GM23248 (cell line): ENCODE measurements at regions not wholly inside any gene's neighbourhood (a gene's known extent, or its start where the extent isn't known, plus 50 kb on each side); places are given as distances from the start of the nearest gene placed in this dataset.

Experiments
- DNase-seq: peaks from one replicate; pipeline ENCODE4 v3.0.0-alpha.2; 2015
- H2AFZ ChIP-seq: fragments of 200-600 bp; sonication (generic); 2 replicates; pipeline ENCODE4 v1.6.1; 2016; ENCODE audit warnings: antibody characterized with exemption
- H3F3A ChIP-seq: fragments of 200-600 bp; sonication (generic); 2 replicates; pipeline ENCODE4 v1.6.1; 2016; ENCODE audit warnings: mild to moderate bottlenecking, antibody characterized with exemption, mixed run types; ENCODE audit not compliant: insufficient read depth
- H3K27ac ChIP-seq: fragments of 200-600 bp; sonication (generic); 2 replicates; pipeline ENCODE4 v1.5.1; 2016; ENCODE audit warnings: mild to moderate bottlenecking
- H3K27me3 ChIP-seq: fragments of 200-600 bp; sonication (generic); replicated peaks from 2 replicates; pipeline ENCODE4 v1.6.1; 2016; ENCODE audit warnings: mild to moderate bottlenecking; ENCODE audit not compliant: insufficient read depth
- H3K36me3 ChIP-seq: fragments of 200-600 bp; sonication (generic); 2 replicates; pipeline ENCODE4 v1.6.1; 2016; ENCODE audit warnings: low read depth, mild to moderate bottlenecking
- H3K4me1 ChIP-seq: fragments of 200-600 bp; sonication (generic); 2 replicates; pipeline ENCODE4 v1.6.1; 2016; ENCODE audit warnings: mild to moderate bottlenecking; ENCODE audit not compliant: insufficient read depth
- H3K4me2 ChIP-seq: fragments of 200-600 bp; sonication (generic); one replicate; pipeline ENCODE4 v1.6.1; 2016; ENCODE audit warnings: mild to moderate bottlenecking; ENCODE audit not compliant: unreplicated experiment
- H3K4me3 ChIP-seq: fragments of 200-600 bp; sonication (generic); 2 replicates; pipeline ENCODE4 v1.5.1; 2016; ENCODE audit warnings: mild to moderate bottlenecking
- H3K79me2 ChIP-seq: fragments of 200-600 bp; sonication (generic); 2 replicates; pipeline ENCODE4 v1.6.1; 2016; ENCODE audit warnings: mild to moderate bottlenecking; ENCODE audit not compliant: insufficient read depth
- H3K9ac ChIP-seq: fragments of 200-600 bp; sonication (generic); 2 replicates; pipeline ENCODE4 v1.6.1; 2016; ENCODE audit warnings: mild to moderate bottlenecking
- H3K9me2 ChIP-seq: fragments of 200-600 bp; sonication (generic); 2 replicates; pipeline ENCODE4 v1.6.1; 2016; ENCODE audit warnings: mixed run types, mild to moderate bottlenecking, moderate library complexity; ENCODE audit not compliant: insufficient read depth
- H3K9me3 ChIP-seq: fragments of 200-600 bp; sonication (generic); one replicate; pipeline ENCODE4 v1.6.1; 2017; ENCODE audit warnings: low read depth
- H4K20me1 ChIP-seq: fragments of 200-600 bp; sonication (generic); 2 replicates; pipeline ENCODE4 v1.6.0; 2016; ENCODE audit not compliant: insufficient read depth
- EZH2 ChIP-seq: fragments of 200-600 bp; sonication (generic); IDR thresholded peaks from 2 replicates; pipeline ENCODE4 v1.6.1; 2018; ENCODE audit warnings: antibody characterized with exemption, mild to moderate bottlenecking; ENCODE audit not compliant: insufficient read depth, poor library complexity, severe bottlenecking
- EZH2phosphoT487 ChIP-seq: fragments of 200-600 bp; sonication (generic); IDR thresholded peaks from 2 replicates; pipeline ENCODE4 v1.6.1; 2018; ENCODE audit warnings: antibody characterized with exemption, moderate library complexity, mild to moderate bottlenecking, low read depth; ENCODE audit not compliant: insufficient read depth
- WGBS, 2 experiments: methylation state at CpG; one replicate each; pipeline ENCODE4 v1.1.6; 2015 to 2017; ENCODE audit warnings: low lambda C conversion rate in 2 of 2, low coverage in 1 of 2; ENCODE audit errors: missing lambda C conversion rate in 2 of 2; 5-methylcytosine and 5-hydroxymethylcytosine counted together
- in situ Hi-C: fragments of 300-500 bp; cut with MboI; formaldehyde crosslinking; loops from 2 replicates; pipeline ENCODE4 v1.15.0; 2020

DNA sequence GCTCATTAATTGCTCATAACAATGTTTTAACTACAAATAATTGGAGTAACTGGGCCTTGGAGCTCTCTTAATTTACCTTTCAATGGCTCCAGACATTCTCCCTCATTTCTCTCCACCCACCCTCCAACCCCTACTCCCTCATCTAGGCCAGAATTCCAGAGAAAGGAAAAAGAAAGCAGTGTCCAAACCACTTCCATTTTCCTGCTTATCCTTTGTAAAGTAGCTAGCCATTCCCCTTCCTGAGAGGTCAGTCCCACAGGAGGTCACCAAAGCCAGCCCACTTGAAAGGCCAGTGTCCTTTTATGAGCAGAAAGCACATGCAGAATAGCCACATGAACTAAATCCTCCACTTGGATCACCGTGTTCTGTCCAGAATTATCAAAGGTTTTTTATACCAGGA is 404.8 kb upstream of the FAT3 start:
- TF ChIP-seq EZH2 (no peak), EZH2phosphoT487 (no peak)
- H3K4me1 ChIP-seq, result no peaks in the 10 kb centered on the region
- WGBS, 2 experiments, result 7 to 23% methylated on average over 1 of the region's 1 CpG

DNA sequence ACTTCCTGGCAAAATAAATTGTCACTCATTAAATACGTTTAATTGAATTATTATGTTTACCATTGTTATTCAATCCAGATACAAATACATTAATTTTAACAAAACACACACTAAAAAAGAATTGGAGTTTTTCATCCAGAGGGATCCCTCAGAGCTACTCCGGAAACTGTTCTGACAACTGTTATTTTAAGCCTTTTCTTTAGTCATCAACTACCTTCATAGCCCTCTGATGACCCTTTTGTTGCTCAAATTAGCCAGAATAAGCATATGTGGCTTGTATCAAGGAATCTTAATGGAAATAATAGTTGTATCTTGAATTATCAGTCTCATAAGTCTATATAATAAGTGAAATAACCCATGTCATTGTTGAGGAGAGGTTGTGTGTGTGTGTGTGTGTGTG is 405.4 kb upstream of the FAT3 start:
- Histone ChIP-seq H3K9me3 (no peaks in the 10 kb centered on the region), H2AFZ (no peak overlapping the region), H3K4me3 (no peak overlapping the region), H3K36me3 (no peaks in the 10 kb centered on the region), H3K4me1 (no peaks in the 10 kb centered on the region), H3F3A (no peaks in the 10 kb centered on the region), H3K27ac (no peak overlapping the region), H3K27me3 (no peaks in the 10 kb centered on the region), H3K79me2 (no peaks in the 10 kb centered on the region), H3K9me2 (no peaks in the 10 kb centered on the region), H3K9ac (no peak overlapping the region), H3K4me2 (no peak overlapping the region), H4K20me1 (no peaks in the 10 kb centered on the region)
- TF ChIP-seq EZH2phosphoT487, result no peak
- no peak for TF ChIP-seq EZH2
- DNase-seq, result no peak
- 16 to 22% methylated on average over 2 of the region's 2 CpGs for WGBS, 2 experiments
- in situ Hi-C loops, result no loop called here

More for the DNA sequence above, 404.8 kb upstream of the FAT3 start:
- Histone ChIP-seq H3K9me3 (no peaks in the 10 kb centered on the region), H3K4me3 (no peak overlapping the region), H4K20me1 (no peaks in the 10 kb centered on the region), H3K4me2 (no peak overlapping the region), H3K9ac (no peak overlapping the region), H3K79me2 (no peaks in the 10 kb centered on the region), H3F3A (no peaks in the 10 kb centered on the region), H3K9me2 (no peaks in the 10 kb centered on the region), H3K36me3 (no peaks in the 10 kb centered on the region), H2AFZ (no peak overlapping the region), H3K27me3 (no peaks in the 10 kb centered on the region), H3K27ac (no peak overlapping the region)
- no peak for DNase-seq
- in situ Hi-C loops, result no loop called here

DNA sequence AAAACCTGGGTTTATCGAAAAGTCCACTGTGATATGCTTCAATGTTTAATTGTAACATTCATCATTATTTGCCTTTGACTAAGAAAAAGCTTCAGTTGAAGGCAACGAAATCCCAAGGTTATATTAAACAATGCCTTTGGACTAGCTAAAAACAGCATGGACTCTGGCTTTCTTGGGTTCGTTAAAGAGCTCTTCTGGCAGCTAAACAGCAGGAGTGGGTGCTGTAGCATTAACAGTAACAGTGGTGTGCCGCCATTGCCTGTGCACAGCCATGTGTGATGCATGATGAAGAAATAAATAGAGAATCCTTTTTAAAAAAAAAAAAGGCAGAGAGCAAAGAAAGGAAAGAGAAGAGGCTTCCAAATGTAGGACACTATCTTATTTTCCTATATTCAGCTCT is 406.6 kb upstream of the FAT3 start:
- no peaks in the 10 kb centered on the region for H3K9me3 ChIP-seq
- H3K4me2 ChIP-seq, result no peak overlapping the region
- no peaks in the 10 kb centered on the region for H4K20me1 ChIP-seq
- no peak overlapping the region for H3K9ac ChIP-seq
- no peaks in the 10 kb centered on the region for H3K27me3 ChIP-seq
- TF ChIP-seq EZH2phosphoT487 (no peak), EZH2 (no peak)
- no peaks in the 10 kb centered on the region for H3K79me2 ChIP-seq
- no peaks in the 10 kb centered on the region for H3K36me3 ChIP-seq
- no peaks in the 10 kb centered on the region for H3K9me2 ChIP-seq
- WGBS, 2 experiments, result 15 to 18% methylated on average over 4 of the region's 4 CpGs
- no peak for DNase-seq
- no peak overlapping the region for H3K27ac ChIP-seq
- H3K4me1 ChIP-seq, result no peaks in the 10 kb centered on the region
- in situ Hi-C loops, result no loop called here
- H2AFZ ChIP-seq, result no peak overlapping the region
- H3K4me3 ChIP-seq, result no peak overlapping the region
- no peaks in the 10 kb centered on the region for H3F3A ChIP-seq

- H3K4me3 ChIP-seq, result no peak overlapping the region
- H4K20me1 ChIP-seq, result no peaks in the 10 kb centered on the region
- H3K4me1 ChIP-seq, result no peaks in the 10 kb centered on the region
- H3F3A ChIP-seq, result no peaks in the 10 kb centered on the region
- no peak overlapping the region for H3K9ac ChIP-seq
- no peaks in the 10 kb centered on the region for H3K9me3 ChIP-seq
- no peak overlapping the region for H2AFZ ChIP-seq
- no peaks in the 10 kb centered on the region for H3K9me2 ChIP-seq
- no peak for DNase-seq
- no peaks in the 10 kb centered on the region for H3K79me2 ChIP-seq
- H3K27ac ChIP-seq, result no peak overlapping the region
- in situ Hi-C loops, result no loop called here
- TF ChIP-seq EZH2 (no peak), EZH2phosphoT487 (no peak)
- no peak overlapping the region for H3K4me2 ChIP-seq
- no peaks in the 10 kb centered on the region for H3K36me3 ChIP-seq
- H3K27me3 ChIP-seq, result no peaks in the 10 kb centered on the region
Observed at GRCh38 chr11:91813263-91813662, 411.4 kb upstream of the FAT3 start.

GRCh38 chr11:91810871-91811270 is 413.7 kb upstream of the FAT3 start:
- no peaks in the 10 kb centered on the region for H3K9me2 ChIP-seq
- no peak overlapping the region for H3K9ac ChIP-seq
- no peaks in the 10 kb centered on the region for H3K27me3 ChIP-seq
- H4K20me1 ChIP-seq, result no peaks in the 10 kb centered on the region
- no peaks in the 10 kb centered on the region for H3K36me3 ChIP-seq
- no peaks in the 10 kb centered on the region for H3K79me2 ChIP-seq
- DNase-seq, result no peak
- no peaks in the 10 kb centered on the region for H3K4me1 ChIP-seq
- no peak overlapping the region for H3K4me2 ChIP-seq
- in situ Hi-C loops, result no loop called here
- no peak for TF ChIP-seq EZH2phosphoT487
- TF ChIP-seq EZH2, result no peak
- WGBS, 2 experiments, result 27 to 30% methylated on average over 3 of the region's 3 CpGs
- H2AFZ ChIP-seq, result no peak overlapping the region
- H3K4me3 ChIP-seq, result no peak overlapping the region
- H3F3A ChIP-seq, result no peaks in the 10 kb centered on the region
- no peak overlapping the region for H3K27ac ChIP-seq
- no peaks in the 10 kb centered on the region for H3K9me3 ChIP-seq
